ENCODE measurements at regions not wholly inside any gene's neighbourhood (a gene's known extent, or its start where the extent isn't known, plus 50 kb on each side); places are given as distances from the start of the nearest gene placed in this dataset.

DNA sequence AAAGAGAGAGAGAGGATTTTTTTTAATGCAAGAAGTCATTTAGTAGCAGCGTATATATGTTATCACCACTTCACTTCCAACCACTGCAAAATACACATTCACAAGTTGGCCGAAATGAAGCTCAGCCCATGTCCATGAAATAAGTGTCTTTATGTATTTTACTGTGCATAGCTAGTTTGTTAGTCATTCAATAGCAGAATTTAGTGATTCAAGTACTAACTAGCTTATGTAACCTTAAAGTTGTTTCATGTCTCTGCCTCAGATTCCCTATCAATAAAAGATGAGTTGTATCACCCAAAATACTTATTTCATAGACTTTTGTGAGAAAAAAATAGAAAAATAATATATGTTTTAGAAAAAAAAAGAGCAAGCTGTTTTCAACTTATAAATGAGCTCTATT is 153.7 kb upstream of the PRDM1 start:
- no peak for TF ChIP-seq CTCF (IDR thresholded peaks at IDR 0.05; ENCODE audit: insufficient read depth, low read depth, low read length)
- TF ChIP-seq EZH2 (IDR thresholded peaks at IDR 0.05; ENCODE audit: insufficient read depth, low read length): no peak
